HEK293 (cell line): ENCODE measurements at regions not wholly inside any gene's neighbourhood (a gene's known extent, or its start where the extent isn't known, plus 50 kb on each side); places are given as distances from the start of the nearest gene placed in this dataset.

ENCODE experiments used
- CTCF ChIA-PET: fragments of 350-600 bp; formaldehyde crosslinking; extraction: SDS; loops from one replicate; lab custom pipeline; 2021; ENCODE audit warnings: antibody characterized with exemption; lab: Yijun Ruan, JAX
- POLR2A ChIA-PET: fragments of 300-600 bp; formaldehyde crosslinking; extraction: SDS; loops from one replicate; lab custom pipeline; 2020; ENCODE audit warnings: antibody characterized with exemption, inconsistent platforms; lab: Yijun Ruan, JAX
- H3K27ac ChIP-seq: fragments of 200-500 bp; sonication (Bioruptor generic); 2 replicates; pipeline ENCODE4 v1.5.1; 2014; ENCODE audit warnings: low read depth, low read length, control low read depth, inconsistent platforms; ENCODE audit errors: extremely low read depth
- H3K36me3 ChIP-seq, 2 experiments: fragments of 200-500 bp in 1 of 2; sonication (Bioruptor generic) in 1 of 2; 1 replicate in 1 of 2; 2 replicates in 1 of 2; pipeline ENCODE4 v1.5.1; 2014 to 2017; ENCODE audit warnings: inconsistent platforms in 2 of 2, low read length in 2 of 2; ENCODE audit not compliant: control insufficient read depth in 2 of 2, insufficient read depth in 1 of 2
- H3K4me1 ChIP-seq: fragments of 200-500 bp; sonication (Bioruptor generic); 2 replicates; pipeline ENCODE4 v1.5.1; 2014; ENCODE audit warnings: mild to moderate bottlenecking, low read length, inconsistent platforms; ENCODE audit not compliant: control insufficient read depth, insufficient read depth
- H3K4me3 ChIP-seq: 2 replicates; pipeline ENCODE4 v1.5.1; 2011; ENCODE audit warnings: low read depth, mild to moderate bottlenecking, control low read depth, low read length, moderate library complexity
- H3K9me3 ChIP-seq: fragments of 200-500 bp; sonication (Bioruptor generic); 2 replicates; pipeline ENCODE4 v1.5.1; 2014; ENCODE audit warnings: low read depth, low read length, inconsistent platforms; ENCODE audit not compliant: control insufficient read depth, insufficient read depth
- FEZF1 ChIP-seq: fragments of 450-650 bp; formaldehyde crosslinking; IDR thresholded peaks from 2 replicates; pipeline ENCODE4 v1.5.1; 2016; ENCODE audit warnings: missing biosample characterization, missing genetic modification characterization
- GFI1B ChIP-seq: fragments of 450-650 bp; formaldehyde crosslinking; IDR thresholded peaks from 2 replicates; pipeline ENCODE4 v1.5.1; 2016; ENCODE audit warnings: missing biosample characterization, missing genetic modification characterization
- GLIS1 ChIP-seq: fragments of 450-650 bp; formaldehyde crosslinking; IDR thresholded peaks from 2 replicates; pipeline ENCODE4 v1.5.1; 2016; ENCODE audit warnings: missing biosample characterization, missing genetic modification characterization
- KLF9 ChIP-seq: fragments of 450-650 bp; formaldehyde crosslinking; IDR thresholded peaks from 2 replicates; pipeline ENCODE4 v1.5.1; 2016; ENCODE audit warnings: missing biosample characterization, missing genetic modification characterization, low read depth
- ZFHX2 ChIP-seq: fragments of 450-650 bp; formaldehyde crosslinking; conservative IDR thresholded peaks from 2 replicates; pipeline ENCODE4 v1.5.1; 2016; ENCODE audit warnings: missing biosample characterization, missing genetic modification characterization
- ZNF133 ChIP-seq: fragments of 450-650 bp; formaldehyde crosslinking; IDR thresholded peaks from 2 replicates; pipeline ENCODE4 v1.5.1; 2016; ENCODE audit warnings: missing biosample characterization, missing genetic modification characterization
- ZNF155 ChIP-seq: fragments of 450-650 bp; formaldehyde crosslinking; IDR thresholded peaks from 2 replicates; pipeline ENCODE4 v1.5.1; 2016; ENCODE audit warnings: missing biosample characterization, missing genetic modification characterization
- ZNF184 ChIP-seq: fragments of 450-650 bp; IDR thresholded peaks from 2 replicates; pipeline ENCODE4 v1.5.1; 2018; ENCODE audit warnings: missing biosample characterization, mild to moderate bottlenecking, missing genetic modification characterization
- ZNF214 ChIP-seq: fragments of 450-650 bp; formaldehyde crosslinking; IDR thresholded peaks from 2 replicates; pipeline ENCODE4 v1.5.1; 2017; ENCODE audit warnings: missing biosample characterization, mild to moderate bottlenecking, missing genetic modification characterization, borderline replicate concordance
- ZNF341 ChIP-seq: fragments of 450-650 bp; formaldehyde crosslinking; IDR thresholded peaks from 2 replicates; pipeline ENCODE4; 2016; ENCODE audit warnings: low read depth, missing biosample characterization, missing genetic modification characterization
- ZNF37A ChIP-seq: fragments of 450-650 bp; IDR thresholded peaks from 2 replicates; pipeline ENCODE4 v1.5.1; 2018; ENCODE audit warnings: missing biosample characterization, missing genetic modification characterization
- ZNF561 ChIP-seq: fragments of 450-650 bp; IDR thresholded peaks from 2 replicates; pipeline ENCODE4 v1.5.1; 2018; ENCODE audit warnings: missing biosample characterization, missing genetic modification characterization, borderline replicate concordance
- ZNF596 ChIP-seq: fragments of 450-650 bp; IDR thresholded peaks from 2 replicates; pipeline ENCODE4 v1.5.0; 2018; ENCODE audit warnings: missing biosample characterization, mild to moderate bottlenecking, missing genetic modification characterization, moderate library complexity
- ZNF660 ChIP-seq: fragments of 450-650 bp; IDR thresholded peaks from 2 replicates; pipeline ENCODE4 v1.5.1; 2018; ENCODE audit warnings: missing biosample characterization, mild to moderate bottlenecking, missing genetic modification characterization
- ZNF670 ChIP-seq: fragments of 450-650 bp; formaldehyde crosslinking; IDR thresholded peaks from 2 replicates; pipeline ENCODE4 v1.5.1; 2016; ENCODE audit warnings: missing biosample characterization, missing genetic modification characterization, low read depth
- TF ChIP-seq, protein P1 (sequence below): fragments of 450-650 bp; formaldehyde crosslinking; IDR thresholded peaks from 2 replicates; pipeline ENCODE4 v1.5.1; 2016; ENCODE audit warnings: missing biosample characterization, missing genetic modification characterization
- TF ChIP-seq, protein P2 (sequence below): fragments of 450-650 bp; formaldehyde crosslinking; IDR thresholded peaks from 2 replicates; pipeline ENCODE4 v1.5.1; 2017; ENCODE audit warnings: missing biosample characterization, missing genetic modification characterization
- TF ChIP-seq, protein P3 (sequence below): fragments of 450-650 bp; formaldehyde crosslinking; IDR thresholded peaks from 2 replicates; pipeline ENCODE4 v1.5.1; 2017; ENCODE audit warnings: missing biosample characterization, missing genetic modification characterization
- TF ChIP-seq, protein P4 (sequence below): fragments of 450-650 bp; formaldehyde crosslinking; IDR thresholded peaks from 2 replicates; pipeline ENCODE4 v1.5.1; 2016; ENCODE audit warnings: missing biosample characterization, missing genetic modification characterization
- TF ChIP-seq, protein P5 (sequence below): fragments of 450-650 bp; formaldehyde crosslinking; IDR thresholded peaks from 2 replicates; pipeline ENCODE4 v1.5.1; 2016; ENCODE audit warnings: missing biosample characterization, missing genetic modification characterization, low read depth
- TF ChIP-seq, protein P6 (sequence below): fragments of 450-650 bp; formaldehyde crosslinking; IDR thresholded peaks from 2 replicates; pipeline ENCODE4 v1.5.1; 2017; ENCODE audit warnings: missing biosample characterization, missing genetic modification characterization
- TF ChIP-seq, protein P7 (sequence below): fragments of 450-650 bp; formaldehyde crosslinking; IDR thresholded peaks from 2 replicates; pipeline ENCODE4 v1.5.1; 2016; ENCODE audit warnings: missing biosample characterization, missing genetic modification characterization, borderline replicate concordance
- TF ChIP-seq, protein P8 (sequence below): fragments of 450-650 bp; formaldehyde crosslinking; IDR thresholded peaks from 2 replicates; pipeline ENCODE4 v1.5.1; 2016; ENCODE audit warnings: missing biosample characterization, missing genetic modification characterization
- TF ChIP-seq, protein P9 (sequence below): sonication (generic); formaldehyde crosslinking; IDR thresholded peaks from 2 replicates; pipeline ENCODE4 v1.8.1; 2022; ENCODE audit warnings: mild to moderate bottlenecking, moderate library complexity, missing genetic modification reagents

DNA sequence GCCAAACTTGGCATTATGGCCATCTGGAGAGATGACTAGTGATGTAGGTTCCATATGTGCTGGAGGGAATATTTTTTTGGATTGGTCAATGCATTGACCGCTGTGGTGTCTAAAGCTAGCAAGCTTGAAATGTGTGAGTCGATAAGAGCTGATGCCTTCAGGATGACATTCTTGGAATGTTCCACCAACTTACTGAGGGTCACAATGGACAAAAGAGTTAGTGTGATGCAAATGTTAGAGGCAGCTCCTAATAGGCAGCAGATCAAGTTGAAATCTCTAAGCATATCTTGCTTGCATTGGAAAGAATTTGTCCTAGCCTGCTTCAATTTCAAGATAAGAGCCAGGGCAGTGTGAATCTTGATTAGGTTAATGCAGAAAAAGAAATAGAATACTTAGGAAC, 210.4 kb upstream of the AFF2 start (continued):
- TF ChIP-seq, protein P1, sequence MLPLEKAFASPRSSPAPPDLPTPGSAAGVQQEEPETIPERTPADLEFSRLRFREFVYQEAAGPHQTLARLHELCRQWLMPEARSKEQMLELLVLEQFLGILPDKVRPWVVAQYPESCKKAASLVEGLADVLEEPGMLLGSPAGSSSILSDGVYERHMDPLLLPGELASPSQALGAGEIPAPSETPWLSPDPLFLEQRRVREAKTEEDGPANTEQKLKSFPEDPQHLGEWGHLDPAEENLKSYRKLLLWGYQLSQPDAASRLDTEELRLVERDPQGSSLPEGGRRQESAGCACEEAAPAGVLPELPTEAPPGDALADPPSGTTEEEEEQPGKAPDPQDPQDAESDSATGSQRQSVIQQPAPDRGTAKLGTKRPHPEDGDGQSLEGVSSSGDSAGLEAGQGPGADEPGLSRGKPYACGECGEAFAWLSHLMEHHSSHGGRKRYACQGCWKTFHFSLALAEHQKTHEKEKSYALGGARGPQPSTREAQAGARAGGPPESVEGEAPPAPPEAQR (tag by site-specific recombination): no peak
- TF ChIP-seq, protein P2, sequence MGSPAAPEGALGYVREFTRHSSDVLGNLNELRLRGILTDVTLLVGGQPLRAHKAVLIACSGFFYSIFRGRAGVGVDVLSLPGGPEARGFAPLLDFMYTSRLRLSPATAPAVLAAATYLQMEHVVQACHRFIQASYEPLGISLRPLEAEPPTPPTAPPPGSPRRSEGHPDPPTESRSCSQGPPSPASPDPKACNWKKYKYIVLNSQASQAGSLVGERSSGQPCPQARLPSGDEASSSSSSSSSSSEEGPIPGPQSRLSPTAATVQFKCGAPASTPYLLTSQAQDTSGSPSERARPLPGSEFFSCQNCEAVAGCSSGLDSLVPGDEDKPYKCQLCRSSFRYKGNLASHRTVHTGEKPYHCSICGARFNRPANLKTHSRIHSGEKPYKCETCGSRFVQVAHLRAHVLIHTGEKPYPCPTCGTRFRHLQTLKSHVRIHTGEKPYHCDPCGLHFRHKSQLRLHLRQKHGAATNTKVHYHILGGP (tag by site-specific recombination): no peak
- TF ChIP-seq ZNF596 (tag by site-specific recombination) (no peak), ZFHX2 (tag by site-specific recombination) (no peak), ZNF561 (tag by site-specific recombination) (no peak)
- TF ChIP-seq, protein P3, sequence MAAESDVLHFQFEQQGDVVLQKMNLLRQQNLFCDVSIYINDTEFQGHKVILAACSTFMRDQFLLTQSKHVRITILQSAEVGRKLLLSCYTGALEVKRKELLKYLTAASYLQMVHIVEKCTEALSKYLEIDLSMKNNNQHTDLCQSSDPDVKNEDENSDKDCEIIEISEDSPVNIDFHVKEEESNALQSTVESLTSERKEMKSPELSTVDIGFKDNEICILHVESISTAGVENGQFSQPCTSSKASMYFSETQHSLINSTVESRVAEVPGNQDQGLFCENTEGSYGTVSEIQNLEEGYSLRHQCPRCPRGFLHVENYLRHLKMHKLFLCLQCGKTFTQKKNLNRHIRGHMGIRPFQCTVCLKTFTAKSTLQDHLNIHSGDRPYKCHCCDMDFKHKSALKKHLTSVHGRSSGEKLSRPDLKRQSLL: no peak

DNA sequence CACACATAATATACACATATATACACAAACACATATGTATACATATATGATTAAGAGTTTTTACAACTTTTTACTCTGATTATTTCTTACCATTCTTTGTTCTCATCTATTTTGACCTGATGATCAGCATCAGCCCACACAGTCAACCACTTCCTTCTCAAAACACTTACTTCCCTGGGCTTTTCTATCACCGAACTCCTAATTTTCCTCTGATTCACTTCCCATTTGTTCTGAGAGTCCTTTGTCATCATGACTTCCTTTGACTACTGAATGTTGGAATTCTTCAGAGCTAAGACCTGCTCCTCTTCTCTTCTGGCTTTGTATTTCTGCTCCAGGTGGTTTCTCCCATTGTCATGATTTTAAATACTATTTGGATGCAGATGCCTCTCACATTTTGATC, 209.5 kb upstream of the AFF2 start:
- TF ChIP-seq, protein P4, sequence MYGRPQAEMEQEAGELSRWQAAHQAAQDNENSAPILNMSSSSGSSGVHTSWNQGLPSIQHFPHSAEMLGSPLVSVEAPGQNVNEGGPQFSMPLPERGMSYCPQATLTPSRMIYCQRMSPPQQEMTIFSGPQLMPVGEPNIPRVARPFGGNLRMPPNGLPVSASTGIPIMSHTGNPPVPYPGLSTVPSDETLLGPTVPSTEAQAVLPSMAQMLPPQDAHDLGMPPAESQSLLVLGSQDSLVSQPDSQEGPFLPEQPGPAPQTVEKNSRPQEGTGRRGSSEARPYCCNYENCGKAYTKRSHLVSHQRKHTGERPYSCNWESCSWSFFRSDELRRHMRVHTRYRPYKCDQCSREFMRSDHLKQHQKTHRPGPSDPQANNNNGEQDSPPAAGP (tag by site-specific recombination): no peak
- TF ChIP-seq KLF9: no peak
- no peak for TF ChIP-seq ZNF660 (tag by site-specific recombination)
- TF ChIP-seq GLIS1 (tag by site-specific recombination): no peak
- TF ChIP-seq, protein P5, sequence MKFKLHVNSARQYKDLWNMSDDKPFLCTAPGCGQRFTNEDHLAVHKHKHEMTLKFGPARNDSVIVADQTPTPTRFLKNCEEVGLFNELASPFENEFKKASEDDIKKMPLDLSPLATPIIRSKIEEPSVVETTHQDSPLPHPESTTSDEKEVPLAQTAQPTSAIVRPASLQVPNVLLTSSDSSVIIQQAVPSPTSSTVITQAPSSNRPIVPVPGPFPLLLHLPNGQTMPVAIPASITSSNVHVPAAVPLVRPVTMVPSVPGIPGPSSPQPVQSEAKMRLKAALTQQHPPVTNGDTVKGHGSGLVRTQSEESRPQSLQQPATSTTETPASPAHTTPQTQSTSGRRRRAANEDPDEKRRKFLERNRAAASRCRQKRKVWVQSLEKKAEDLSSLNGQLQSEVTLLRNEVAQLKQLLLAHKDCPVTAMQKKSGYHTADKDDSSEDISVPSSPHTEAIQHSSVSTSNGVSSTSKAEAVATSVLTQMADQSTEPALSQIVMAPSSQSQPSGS (tag by site-specific recombination): no peak
- TF ChIP-seq ZNF155 (tag by site-specific recombination): no peak
- TF ChIP-seq, protein P6, sequence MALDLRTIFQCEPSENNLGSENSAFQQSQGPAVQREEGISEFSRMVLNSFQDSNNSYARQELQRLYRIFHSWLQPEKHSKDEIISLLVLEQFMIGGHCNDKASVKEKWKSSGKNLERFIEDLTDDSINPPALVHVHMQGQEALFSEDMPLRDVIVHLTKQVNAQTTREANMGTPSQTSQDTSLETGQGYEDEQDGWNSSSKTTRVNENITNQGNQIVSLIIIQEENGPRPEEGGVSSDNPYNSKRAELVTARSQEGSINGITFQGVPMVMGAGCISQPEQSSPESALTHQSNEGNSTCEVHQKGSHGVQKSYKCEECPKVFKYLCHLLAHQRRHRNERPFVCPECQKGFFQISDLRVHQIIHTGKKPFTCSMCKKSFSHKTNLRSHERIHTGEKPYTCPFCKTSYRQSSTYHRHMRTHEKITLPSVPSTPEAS: no peak
- no peak for TF ChIP-seq ZNF341
- TF ChIP-seq GFI1B (tag by site-specific recombination): no peak
- no peak for TF ChIP-seq ZNF214 (tag by site-specific recombination)
- no peak for TF ChIP-seq ZNF670
- TF ChIP-seq, protein P7, sequence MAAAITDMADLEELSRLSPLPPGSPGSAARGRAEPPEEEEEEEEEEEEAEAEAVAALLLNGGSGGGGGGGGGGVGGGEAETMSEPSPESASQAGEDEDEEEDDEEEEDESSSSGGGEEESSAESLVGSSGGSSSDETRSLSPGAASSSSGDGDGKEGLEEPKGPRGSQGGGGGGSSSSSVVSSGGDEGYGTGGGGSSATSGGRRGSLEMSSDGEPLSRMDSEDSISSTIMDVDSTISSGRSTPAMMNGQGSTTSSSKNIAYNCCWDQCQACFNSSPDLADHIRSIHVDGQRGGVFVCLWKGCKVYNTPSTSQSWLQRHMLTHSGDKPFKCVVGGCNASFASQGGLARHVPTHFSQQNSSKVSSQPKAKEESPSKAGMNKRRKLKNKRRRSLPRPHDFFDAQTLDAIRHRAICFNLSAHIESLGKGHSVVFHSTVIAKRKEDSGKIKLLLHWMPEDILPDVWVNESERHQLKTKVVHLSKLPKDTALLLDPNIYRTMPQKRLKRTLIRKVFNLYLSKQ: no peak
- no peak for TF ChIP-seq ZNF184 (tag by site-specific recombination)
- TF ChIP-seq ZNF37A: no peak
- no peak for TF ChIP-seq FEZF1 (tag by site-specific recombination)
- TF ChIP-seq, protein P8, sequence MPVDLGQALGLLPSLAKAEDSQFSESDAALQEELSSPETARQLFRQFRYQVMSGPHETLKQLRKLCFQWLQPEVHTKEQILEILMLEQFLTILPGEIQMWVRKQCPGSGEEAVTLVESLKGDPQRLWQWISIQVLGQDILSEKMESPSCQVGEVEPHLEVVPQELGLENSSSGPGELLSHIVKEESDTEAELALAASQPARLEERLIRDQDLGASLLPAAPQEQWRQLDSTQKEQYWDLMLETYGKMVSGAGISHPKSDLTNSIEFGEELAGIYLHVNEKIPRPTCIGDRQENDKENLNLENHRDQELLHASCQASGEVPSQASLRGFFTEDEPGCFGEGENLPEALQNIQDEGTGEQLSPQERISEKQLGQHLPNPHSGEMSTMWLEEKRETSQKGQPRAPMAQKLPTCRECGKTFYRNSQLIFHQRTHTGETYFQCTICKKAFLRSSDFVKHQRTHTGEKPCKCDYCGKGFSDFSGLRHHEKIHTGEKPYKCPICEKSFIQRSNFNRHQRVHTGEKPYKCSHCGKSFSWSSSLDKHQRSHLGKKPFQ (tag by site-specific recombination): no peak
- TF ChIP-seq, protein P9, sequence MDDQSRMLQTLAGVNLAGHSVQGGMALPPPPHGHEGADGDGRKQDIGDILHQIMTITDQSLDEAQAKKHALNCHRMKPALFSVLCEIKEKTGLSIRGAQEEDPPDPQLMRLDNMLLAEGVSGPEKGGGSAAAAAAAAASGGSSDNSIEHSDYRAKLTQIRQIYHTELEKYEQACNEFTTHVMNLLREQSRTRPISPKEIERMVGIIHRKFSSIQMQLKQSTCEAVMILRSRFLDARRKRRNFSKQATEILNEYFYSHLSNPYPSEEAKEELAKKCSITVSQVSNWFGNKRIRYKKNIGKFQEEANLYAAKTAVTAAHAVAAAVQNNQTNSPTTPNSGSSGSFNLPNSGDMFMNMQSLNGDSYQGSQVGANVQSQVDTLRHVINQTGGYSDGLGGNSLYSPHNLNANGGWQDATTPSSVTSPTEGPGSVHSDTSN (CRISPR knock-in tag): no peak
- TF ChIP-seq ZNF133 (tag by site-specific recombination): no peak
- ChIA-PET CTCF (interaction anchor here (0.6 kb wide), 1 partner anchor 104 kb away, joined by 3 read pairs; no protein-coding TSS in a partner anchor), POLR2A (no interaction called here)
- H3K36me3 ChIP-seq: no peaks in the 10 kb centered on the region
- H3K4me1 ChIP-seq: no peaks in the 10 kb centered on the region
- no peak overlapping the region for H3K27ac ChIP-seq
- H3K9me3 ChIP-seq: no peaks in the 10 kb centered on the region; the same call in 1 of the 2 replicates
- H3K4me3 ChIP-seq: no peak overlapping the region
